ENCODE measurements at regions not wholly inside any gene's neighbourhood (a gene's known extent, or its start where the extent isn't known, plus 50 kb on each side); places are given as distances from the start of the nearest gene placed in this dataset.

DNA sequence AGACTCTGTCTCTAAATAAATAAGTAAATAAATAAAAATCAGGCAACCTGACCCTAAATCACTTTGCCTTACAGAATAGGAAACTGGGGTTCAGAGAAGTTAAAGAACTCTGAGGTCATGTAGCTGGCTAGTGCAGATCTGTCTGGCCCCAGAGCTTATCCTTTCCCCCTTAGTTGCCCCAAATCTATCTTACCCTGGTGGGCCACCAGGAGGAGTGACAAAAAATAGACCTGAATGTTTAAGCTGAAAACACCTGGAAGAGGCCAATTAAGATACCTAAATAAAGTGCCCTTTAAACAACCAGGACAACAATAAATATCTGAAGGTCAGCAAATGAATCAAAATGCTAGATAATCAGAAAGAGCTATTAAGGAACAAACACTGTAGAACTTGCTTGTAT, 59.7 kb downstream of the TEX35 start:
- H3K9me3 Mint-ChIP-seq (ENCODE audit: insufficient read depth), result no peaks in the 10 kb centered on the region
- H3K4me3 Mint-ChIP-seq, result no peak overlapping the region
- ATAC-seq (no peak), DNase-seq (no peak)
- H3K4me1 Mint-ChIP-seq (ENCODE audit: low read depth), result no peaks in the 10 kb centered on the region
- CTCF ChIA-PET, result interaction anchor here (0.7 to 1.0 kb wide), 2 partner anchors 195 to 430 kb away, joined by 3 to 4 read pairs; no protein-coding TSS in a partner anchor
- H3K27ac Mint-ChIP-seq, result no peak overlapping the region
- POLR2A ChIA-PET, result no interaction called here
- no peaks in the 10 kb centered on the region for H3K36me3 Mint-ChIP-seq (ENCODE audit: low read depth)
- H3K27me3 Mint-ChIP-seq (ENCODE audit: low read depth), result peaks cover 5% of the 10 kb centered on the region

DNA sequence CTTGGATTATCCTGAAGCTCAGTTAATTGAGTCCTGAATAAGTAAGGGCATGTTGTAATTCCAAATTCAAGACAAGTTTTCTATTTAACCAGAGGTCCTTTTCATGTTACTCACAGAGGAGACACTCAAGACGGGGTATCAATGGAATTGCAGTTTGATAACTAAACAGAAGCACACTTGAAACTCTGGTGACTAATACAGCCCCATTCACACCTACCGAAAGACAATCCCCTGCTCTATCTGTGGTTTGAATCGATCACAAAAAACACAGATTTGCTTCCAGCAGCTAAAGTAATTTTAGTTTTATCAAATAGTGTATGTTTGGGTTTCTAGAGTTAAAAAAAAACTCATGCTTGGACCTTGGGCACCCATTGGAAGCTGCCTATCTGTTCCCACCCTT, 60.4 kb downstream of the TEX35 start:
- ATAC-seq, result no peak
- POLR2A ChIA-PET, result no interaction called here
- Mint-ChIP-seq H3K4me3 (no peak overlapping the region), H3K36me3 (ENCODE audit: low read depth) (no peaks in the 10 kb centered on the region), H3K4me1 (ENCODE audit: low read depth) (no peaks in the 10 kb centered on the region), H3K27ac (no peak overlapping the region), H3K9me3 (ENCODE audit: insufficient read depth) (no peaks in the 10 kb centered on the region), H3K27me3 (ENCODE audit: low read depth) (peaks cover 5% of the 10 kb centered on the region)
- DNase-seq, result no peak
- CTCF ChIA-PET, result interaction anchor here (0.7 to 1.0 kb wide), 2 partner anchors 194 to 429 kb away, joined by 3 to 4 read pairs; no protein-coding TSS in a partner anchor

DNA sequence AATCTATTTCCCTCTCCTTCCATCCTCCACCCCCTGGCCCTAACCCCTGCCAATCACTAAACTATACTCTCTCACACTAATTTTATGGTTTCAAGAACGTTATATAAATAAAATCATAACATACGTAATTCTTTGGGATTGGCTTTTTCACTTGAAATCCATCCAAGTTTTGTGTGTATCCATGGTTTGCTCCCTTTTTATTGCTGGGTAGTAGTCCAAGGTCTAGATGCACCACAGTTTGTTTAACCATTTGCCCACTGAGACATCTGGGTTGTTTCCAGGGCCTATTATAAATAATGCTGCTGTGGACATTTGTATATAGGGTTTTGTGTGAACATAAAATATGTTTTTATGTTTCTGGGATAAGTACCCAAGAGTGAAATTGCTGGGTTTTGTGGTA, 61.4 kb downstream of the TEX35 start:
- H3K36me3 Mint-ChIP-seq (ENCODE audit: low read depth), result no peaks in the 10 kb centered on the region

DNA sequence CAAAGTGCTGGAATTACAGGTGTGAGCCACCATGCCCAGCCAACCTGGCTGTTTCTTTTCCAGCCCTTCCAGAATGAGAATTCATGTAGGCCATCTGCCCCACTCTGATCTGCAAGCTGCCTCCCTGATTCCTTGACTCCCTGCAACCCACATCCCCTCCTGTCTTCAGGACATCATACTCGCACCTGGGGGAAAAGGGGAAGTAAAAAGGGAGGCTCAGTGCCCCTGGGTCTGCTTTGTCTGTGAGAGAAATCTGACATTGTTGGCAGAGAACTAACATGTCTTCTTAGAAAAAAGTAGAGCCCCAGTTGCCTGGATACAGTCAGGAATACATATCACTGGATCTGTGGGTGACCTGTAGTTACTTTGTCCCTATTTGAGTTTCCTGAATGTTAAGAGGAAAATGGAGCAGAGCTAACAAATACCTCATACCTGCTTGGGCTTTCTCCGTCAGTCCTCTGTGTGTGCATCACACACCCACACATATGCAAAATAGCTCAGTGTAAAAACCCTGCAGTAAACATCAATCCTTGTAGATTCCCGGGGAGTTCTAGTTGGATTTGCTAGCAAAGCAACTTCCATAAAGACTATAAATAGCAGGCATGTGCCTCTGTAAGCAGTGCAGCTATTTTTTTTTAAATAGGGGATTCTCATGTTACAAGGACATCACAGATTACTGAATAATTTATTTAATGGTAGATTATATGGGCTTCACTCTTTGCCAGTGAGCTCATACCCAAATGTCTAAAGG, 62.9 kb downstream of the TEX35 start:
- Mint-ChIP-seq H3K27ac (no peak overlapping the region), H3K4me3 (no peak overlapping the region), H3K9me3 (ENCODE audit: insufficient read depth) (no peaks in the 10 kb centered on the region), H3K36me3 (ENCODE audit: low read depth) (no peaks in the 10 kb centered on the region), H3K27me3 (ENCODE audit: low read depth) (peaks cover 5% of the 10 kb centered on the region), H3K4me1 (ENCODE audit: low read depth) (no peaks in the 10 kb centered on the region)
- DNase-seq, result no peak
- ATAC-seq, result no peak
- ChIA-PET CTCF (interaction anchor here (0.7 kb wide), 1 partner anchor 297 kb away, joined by 3 read pairs; no protein-coding TSS in a partner anchor), POLR2A (no interaction called here)

More for the DNA sequence above, 61.4 kb downstream of the TEX35 start:
- Mint-ChIP-seq H3K4me1 (ENCODE audit: low read depth) (no peaks in the 10 kb centered on the region), H3K27me3 (ENCODE audit: low read depth) (peaks cover 5% of the 10 kb centered on the region), H3K4me3 (no peak overlapping the region), H3K27ac (no peak overlapping the region), H3K9me3 (ENCODE audit: insufficient read depth) (no peaks in the 10 kb centered on the region)
- POLR2A ChIA-PET, result no interaction called here
- ATAC-seq, result no peak
- DNase-seq, result no peak
- CTCF ChIA-PET, result no interaction called here

DNA sequence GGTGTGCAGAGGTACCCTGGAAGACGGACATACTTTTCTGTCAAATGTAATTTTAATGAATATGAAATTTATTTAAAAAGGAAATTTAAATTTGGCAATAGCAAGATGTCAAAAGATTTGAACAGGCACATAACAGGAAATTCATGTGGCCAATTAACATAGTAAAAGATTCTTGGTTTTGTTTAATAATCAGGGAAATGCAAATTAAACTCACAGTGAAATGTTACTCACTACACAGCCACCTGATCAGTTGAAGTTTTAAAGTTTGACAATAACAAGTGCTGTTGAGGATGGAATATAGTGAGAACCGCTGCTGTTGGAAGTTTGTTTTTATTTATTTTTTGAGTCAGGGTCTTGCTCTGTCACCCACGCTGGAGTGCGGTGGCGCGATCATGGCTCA, 63.9 kb downstream of the TEX35 start:
- Mint-ChIP-seq H3K27me3 (ENCODE audit: low read depth) (peaks cover 5% of the 10 kb centered on the region), H3K4me1 (ENCODE audit: low read depth) (no peaks in the 10 kb centered on the region)
- POLR2A ChIA-PET, result no interaction called here

DNA sequence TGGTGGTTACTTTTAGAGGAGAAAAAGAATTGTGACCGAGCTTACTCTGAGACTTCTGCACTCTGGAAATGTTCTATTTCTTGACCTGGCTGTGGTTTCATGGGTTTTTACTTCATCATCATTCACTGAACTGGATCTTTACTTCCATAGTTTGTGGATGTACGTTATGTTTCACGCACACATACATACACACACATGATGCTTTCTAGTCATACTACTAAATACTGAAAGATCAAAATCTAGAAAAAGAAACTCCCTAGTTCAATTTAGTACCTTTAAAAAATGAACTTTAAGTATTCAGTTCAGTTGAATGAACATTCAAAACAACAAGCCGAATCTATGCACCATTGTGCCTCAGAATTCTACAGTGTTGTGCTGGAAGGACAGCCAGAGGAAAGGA, 65.0 kb downstream of the TEX35 start:
- ChIA-PET POLR2A (no interaction called here), CTCF (no interaction called here)
- no peak overlapping the region for H3K27ac Mint-ChIP-seq
- peaks cover 5% of the 10 kb centered on the region for H3K27me3 Mint-ChIP-seq (ENCODE audit: low read depth)
- no peaks in the 10 kb centered on the region for H3K9me3 Mint-ChIP-seq (ENCODE audit: insufficient read depth)
- H3K4me1 Mint-ChIP-seq (ENCODE audit: low read depth), result no peaks in the 10 kb centered on the region
- no peak overlapping the region for H3K4me3 Mint-ChIP-seq
- ATAC-seq (no peak), DNase-seq (no peak)
- no peaks in the 10 kb centered on the region for H3K36me3 Mint-ChIP-seq (ENCODE audit: low read depth)

More for the DNA sequence above, 63.9 kb downstream of the TEX35 start:
- H3K36me3 Mint-ChIP-seq (ENCODE audit: low read depth), result no peaks in the 10 kb centered on the region
- DNase-seq (no peak), ATAC-seq (no peak)
- H3K27ac Mint-ChIP-seq, result no peak overlapping the region
- CTCF ChIA-PET, result no interaction called here
- no peak overlapping the region for H3K4me3 Mint-ChIP-seq
- no peaks in the 10 kb centered on the region for H3K9me3 Mint-ChIP-seq (ENCODE audit: insufficient read depth)

DNA sequence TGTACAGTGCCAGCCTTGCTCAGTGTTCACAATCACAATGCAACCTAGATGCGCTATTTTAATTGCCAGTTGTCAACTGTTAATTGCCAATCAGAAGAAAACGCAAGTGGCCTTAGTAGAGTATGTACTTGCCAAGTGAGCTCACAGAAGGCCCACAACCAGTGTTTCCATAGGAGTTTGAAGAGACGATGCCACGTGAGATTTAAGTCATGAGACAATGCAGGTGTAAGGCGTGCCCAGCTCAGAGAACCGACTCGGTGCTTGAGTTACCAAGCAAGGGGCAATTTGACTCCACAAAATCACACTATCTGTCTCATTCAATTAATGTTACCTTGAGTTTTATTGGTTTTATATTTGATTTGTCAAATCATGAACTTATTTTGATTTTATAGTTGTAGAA, 65.6 kb downstream of the TEX35 start:
- ATAC-seq (no peak), DNase-seq (no peak)
- Mint-ChIP-seq H3K4me1 (ENCODE audit: low read depth) (no peaks in the 10 kb centered on the region), H3K36me3 (ENCODE audit: low read depth) (no peaks in the 10 kb centered on the region), H3K4me3 (no peak overlapping the region), H3K9me3 (ENCODE audit: insufficient read depth) (no peaks in the 10 kb centered on the region), H3K27me3 (ENCODE audit: low read depth) (peaks cover 5% of the 10 kb centered on the region), H3K27ac (no peak overlapping the region)
- ChIA-PET POLR2A (no interaction called here), CTCF (no interaction called here)

DNA sequence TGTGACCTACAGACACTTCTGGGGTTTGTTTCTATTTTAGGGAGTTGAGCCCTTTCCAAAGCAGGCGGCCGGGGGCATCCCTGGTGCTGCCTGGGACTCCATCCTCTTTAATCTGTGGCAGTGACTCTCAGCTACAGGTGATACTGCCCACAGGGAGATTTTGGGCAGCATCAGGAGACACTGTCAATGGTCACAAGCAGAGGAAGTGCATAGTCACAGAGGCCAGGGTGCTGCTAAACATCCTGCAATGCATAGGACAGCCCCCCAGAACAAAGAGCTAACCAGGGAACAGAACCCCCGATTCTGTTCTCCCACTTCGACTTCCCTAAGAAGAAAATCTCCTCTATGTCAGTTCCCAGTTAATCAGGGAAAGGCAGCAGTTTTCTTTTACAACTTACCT, 66.2 kb downstream of the TEX35 start:
- ChIA-PET CTCF (no interaction called here), POLR2A (no interaction called here)
- Mint-ChIP-seq H3K4me3 (no peak overlapping the region), H3K27me3 (ENCODE audit: low read depth) (peaks cover 5% of the 10 kb centered on the region), H3K36me3 (ENCODE audit: low read depth) (no peaks in the 10 kb centered on the region), H3K4me1 (ENCODE audit: low read depth) (no peaks in the 10 kb centered on the region), H3K9me3 (ENCODE audit: insufficient read depth) (no peaks in the 10 kb centered on the region), H3K27ac (no peak overlapping the region)
- no peak for ATAC-seq
- no peak for DNase-seq

DNA sequence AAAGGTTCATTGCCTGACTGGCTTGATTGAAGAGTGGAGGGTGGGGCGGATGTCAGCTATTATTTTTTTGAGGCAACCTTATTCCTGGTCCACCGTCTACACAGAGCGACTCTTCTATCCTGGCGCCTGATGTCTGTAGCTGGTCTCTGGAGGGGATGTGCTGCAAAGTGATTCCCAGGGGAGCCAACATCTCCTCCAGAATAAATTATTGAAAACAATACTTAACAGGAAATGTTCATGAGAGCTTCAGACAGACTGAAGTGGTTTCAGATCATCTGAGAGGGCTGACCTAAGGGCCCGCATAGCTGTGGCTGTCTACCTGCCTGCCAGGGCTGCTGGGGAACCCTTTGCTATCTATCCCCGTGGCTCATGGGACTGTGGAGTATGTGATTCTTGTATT, 66.7 kb downstream of the TEX35 start:
- H3K27me3 Mint-ChIP-seq (ENCODE audit: low read depth), result peaks cover 5% of the 10 kb centered on the region
- ATAC-seq (no peak), DNase-seq (no peak)
- H3K9me3 Mint-ChIP-seq (ENCODE audit: insufficient read depth), result no peaks in the 10 kb centered on the region
- no peaks in the 10 kb centered on the region for H3K4me1 Mint-ChIP-seq (ENCODE audit: low read depth)
- H3K27ac Mint-ChIP-seq, result no peak overlapping the region
- H3K4me3 Mint-ChIP-seq, result no peak overlapping the region
- CTCF ChIA-PET, result no interaction called here
- POLR2A ChIA-PET, result no interaction called here
- no peaks in the 10 kb centered on the region for H3K36me3 Mint-ChIP-seq (ENCODE audit: low read depth)

DNA sequence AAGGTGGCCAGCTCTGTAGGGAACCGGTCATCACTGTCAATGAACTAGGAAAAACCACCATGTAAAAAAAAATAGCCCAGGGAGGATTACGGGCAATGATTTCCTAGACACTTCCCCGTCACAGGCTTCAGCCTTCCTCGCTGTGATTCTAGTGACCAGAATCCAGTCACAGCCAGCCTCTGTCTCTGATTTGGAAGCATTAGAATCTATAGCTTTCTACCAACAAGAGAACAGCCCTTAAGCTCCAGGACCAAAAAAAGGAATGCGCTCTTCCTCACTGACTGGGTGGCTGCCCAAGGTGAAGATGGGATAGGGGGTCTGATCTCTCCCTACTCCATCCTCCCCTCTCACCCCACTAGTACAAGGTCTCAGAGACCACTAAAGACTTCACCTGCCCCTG, 67.2 kb downstream of the TEX35 start:
- Mint-ChIP-seq H3K4me3 (no peak overlapping the region), H3K4me1 (ENCODE audit: low read depth) (no peaks in the 10 kb centered on the region), H3K9me3 (ENCODE audit: insufficient read depth) (no peaks in the 10 kb centered on the region), H3K27me3 (ENCODE audit: low read depth) (peaks cover 5% of the 10 kb centered on the region), H3K27ac (no peak overlapping the region), H3K36me3 (ENCODE audit: low read depth) (no peaks in the 10 kb centered on the region)
- DNase-seq (no peak), ATAC-seq (no peak)
- ChIA-PET CTCF (no interaction called here), POLR2A (no interaction called here)

DNA sequence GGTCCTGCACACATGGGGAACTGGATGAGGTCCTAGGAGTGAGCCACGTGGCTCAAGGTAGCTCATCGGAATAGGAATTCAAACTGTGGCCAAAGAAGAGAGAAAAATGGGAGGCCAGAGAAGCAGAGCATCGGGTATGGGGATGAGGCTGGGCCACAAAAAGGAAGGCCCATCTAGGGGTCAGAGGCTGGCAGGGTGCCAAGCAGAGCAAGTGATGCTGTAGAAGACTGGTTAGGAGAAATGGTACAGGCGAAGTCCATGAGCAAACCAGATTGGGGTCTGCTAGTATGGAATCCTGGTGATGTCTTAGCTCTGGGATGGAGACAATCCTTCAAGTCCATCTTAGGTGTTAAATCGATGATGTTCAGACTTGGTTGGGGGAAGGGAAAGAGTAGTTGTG, 68.0 kb downstream of the TEX35 start:
- Mint-ChIP-seq H3K36me3 (ENCODE audit: low read depth) (no peaks in the 10 kb centered on the region), H3K27me3 (ENCODE audit: low read depth) (peaks cover under 1% of the 10 kb centered on the region), H3K9me3 (ENCODE audit: insufficient read depth) (no peaks in the 10 kb centered on the region), H3K4me1 (ENCODE audit: low read depth) (no peaks in the 10 kb centered on the region), H3K27ac (no peak overlapping the region), H3K4me3 (no peak overlapping the region)
- ChIA-PET CTCF (no interaction called here), POLR2A (no interaction called here)
- no peak for ATAC-seq
- no peak for DNase-seq

DNA sequence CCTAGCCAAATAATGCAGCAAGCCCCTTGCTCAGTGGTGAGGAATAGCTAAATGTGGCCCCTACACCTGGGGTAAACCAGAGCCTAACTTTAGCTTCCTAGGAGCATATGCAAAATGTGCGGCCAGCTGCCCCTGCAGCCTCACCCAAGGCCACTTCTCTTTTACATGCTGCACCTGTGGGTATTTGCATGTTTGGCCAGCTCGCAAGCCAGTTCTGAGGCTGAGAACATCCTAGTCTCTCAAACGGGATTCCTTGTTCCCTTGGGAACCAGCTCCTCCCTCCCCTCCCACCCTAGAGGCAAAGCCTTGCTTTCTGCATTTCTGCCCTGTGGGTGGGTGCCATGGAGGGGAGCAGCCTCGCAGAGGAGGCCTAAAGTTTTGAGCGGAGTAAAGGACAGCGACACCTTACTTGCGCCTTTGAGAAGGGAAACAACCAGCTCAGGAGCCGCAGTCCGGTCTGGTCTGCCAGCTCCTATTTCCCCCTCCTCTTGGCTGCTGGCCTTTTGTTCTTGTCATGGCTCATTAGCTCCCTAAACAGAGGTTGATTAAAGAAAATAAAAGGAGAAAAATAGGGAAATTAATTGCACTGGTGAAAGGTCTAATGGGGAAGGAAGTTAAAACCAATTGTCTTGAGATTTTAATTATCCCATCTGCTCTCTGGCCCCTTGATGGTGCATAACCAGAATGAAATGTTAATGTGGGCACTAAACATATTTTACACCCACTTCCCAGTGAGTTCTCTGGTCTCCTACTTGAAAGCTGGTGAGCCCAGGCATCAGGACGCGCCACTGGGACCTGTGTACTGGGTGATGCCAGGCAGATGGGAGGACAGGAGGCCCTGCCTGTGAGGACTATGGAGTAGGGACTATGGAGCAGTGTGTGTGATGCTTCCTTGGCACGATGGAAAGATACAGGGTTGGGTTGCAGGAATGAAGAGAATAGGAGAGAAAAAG, 68.7 kb downstream of the TEX35 start:
- H3K27ac Mint-ChIP-seq, result no peak overlapping the region
- CTCF ChIA-PET, result no interaction called here

More for the DNA sequence above, 68.7 kb downstream of the TEX35 start:
- no peaks in the 10 kb centered on the region for H3K27me3 Mint-ChIP-seq (ENCODE audit: low read depth)
- POLR2A ChIA-PET, result no interaction called here
- H3K36me3 Mint-ChIP-seq (ENCODE audit: low read depth), result no peaks in the 10 kb centered on the region
- ATAC-seq (no peak), DNase-seq (no peak)
- H3K4me3 Mint-ChIP-seq, result no peak overlapping the region
- no peaks in the 10 kb centered on the region for H3K4me1 Mint-ChIP-seq (ENCODE audit: low read depth)
- H3K9me3 Mint-ChIP-seq (ENCODE audit: insufficient read depth), result no peaks in the 10 kb centered on the region
